Activated CD4-positive, alpha-beta T cell treated with anti-CD3 and anti-CD28 coated beads, Interleukin-2, amount 50 U/mL, for 48 hours (primary cell): ENCODE measurements at regions not wholly inside any gene's neighbourhood (a gene's known extent, or its start where the extent isn't known, plus 50 kb on each side); places are given as distances from the start of the nearest gene placed in this dataset.
"Not testable (repeated sequence)": the region's sequence is repeated elsewhere in the genome, so short reads cannot be mapped to it uniquely, and the experiment has no call there.

ENCODE experiments used
- DNase-seq, 2 experiments: peaks; one replicate each; pipeline ENCODE4 v3.0.0-alpha.2; 2020

DNA sequence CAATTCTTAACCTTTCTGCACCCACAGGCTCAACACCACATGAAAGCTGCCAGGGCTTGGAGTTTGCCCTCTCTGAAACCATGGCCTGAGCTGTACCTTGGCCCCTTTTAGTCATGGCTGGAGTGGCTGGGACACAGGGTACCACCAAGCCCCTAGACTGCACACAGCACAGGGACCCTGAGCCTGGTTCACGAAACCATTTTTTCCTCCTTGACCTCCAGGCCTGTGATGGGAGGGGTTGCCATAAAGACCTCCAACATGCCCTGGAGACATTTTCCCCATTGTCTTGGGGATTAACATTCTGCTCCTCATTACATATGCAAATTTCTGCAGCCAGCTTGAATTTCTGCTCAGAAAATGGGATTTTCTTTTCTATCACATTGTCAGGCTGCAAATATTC, 113.4 kb downstream of the XPNPEP1 start:
- DNase-seq, result not testable (repeated sequence)

DNA sequence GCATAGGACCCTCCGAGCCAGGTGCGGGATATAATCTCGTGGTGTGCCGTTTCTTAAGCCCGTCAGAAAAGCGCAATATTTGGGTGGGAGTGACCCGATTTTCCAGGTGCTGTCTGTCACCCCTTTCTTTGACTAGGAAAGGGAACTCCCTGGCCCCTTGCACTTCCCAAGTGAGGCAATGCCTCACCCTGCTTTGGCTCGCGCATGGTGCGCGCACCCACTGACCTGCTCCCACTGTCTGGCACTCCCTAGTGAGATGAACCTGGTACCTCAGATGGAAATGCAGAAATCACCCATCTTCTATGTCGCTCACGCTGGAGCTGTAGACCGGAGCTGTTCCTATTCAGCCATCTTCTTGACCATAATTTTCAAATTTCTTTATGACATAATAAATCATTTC, 122.1 kb downstream of the XPNPEP1 start:
- not testable (repeated sequence) for DNase-seq

DNA sequence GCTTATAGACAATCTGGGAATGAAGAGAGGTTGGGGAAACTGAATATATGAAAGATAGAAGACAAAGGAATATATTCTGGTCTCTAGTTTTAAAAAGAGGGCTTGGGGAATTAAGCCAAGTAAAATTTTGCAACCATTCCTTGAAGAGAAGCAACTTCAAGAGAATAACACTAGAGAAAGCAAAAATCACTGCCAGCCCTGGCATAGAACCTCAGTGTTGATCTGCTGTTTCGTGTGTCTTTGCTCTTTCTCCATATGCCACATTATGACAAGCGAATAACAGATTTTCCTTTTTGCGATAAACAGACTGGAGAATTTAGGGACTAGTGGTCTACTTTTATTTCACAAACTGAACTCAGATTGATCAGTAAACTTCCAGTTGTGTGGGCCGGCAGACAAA, 132.7 kb downstream of the XPNPEP1 start:
- DNase-seq, result no peak

DNA sequence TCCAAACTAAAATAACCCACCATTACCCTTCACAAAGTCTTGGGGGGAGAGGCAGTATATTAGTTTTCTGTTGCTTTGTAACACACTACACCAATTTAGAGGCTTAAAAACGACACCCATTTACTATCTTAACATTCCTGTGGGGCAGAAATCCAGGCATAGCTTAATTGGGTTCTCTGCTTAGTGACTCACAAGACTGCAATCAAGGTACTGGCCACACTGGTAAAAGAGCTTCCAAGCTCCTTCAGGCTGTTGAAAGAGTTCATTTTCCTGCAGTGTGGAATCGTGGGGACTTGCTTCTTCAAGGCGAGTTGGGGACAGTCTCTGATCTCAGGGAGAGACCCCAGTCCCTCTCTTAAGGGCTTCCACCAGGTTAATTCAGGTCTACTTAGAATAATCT, 139.1 kb downstream of the XPNPEP1 start:
- DNase-seq, result no peak

DNA sequence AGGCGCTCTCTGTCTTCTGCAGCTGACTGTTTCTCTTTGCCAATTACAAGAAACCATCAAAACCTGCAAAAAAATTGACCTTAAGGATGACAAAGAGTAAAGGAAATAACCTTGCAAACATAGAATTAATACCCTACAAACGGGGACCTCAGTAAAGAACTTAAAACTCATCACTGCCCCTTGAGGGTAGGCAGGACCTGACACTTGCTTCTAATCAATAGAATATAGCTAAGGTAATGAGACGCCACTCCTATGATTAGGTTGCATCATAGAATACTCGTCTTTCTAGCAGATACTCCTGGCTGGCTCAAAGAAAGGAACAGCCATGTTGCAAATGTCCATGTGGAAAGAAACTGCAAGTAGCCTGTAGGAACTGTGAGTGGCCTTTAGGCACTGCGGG, 140.0 kb downstream of the XPNPEP1 start:
- no peak for DNase-seq

DNA sequence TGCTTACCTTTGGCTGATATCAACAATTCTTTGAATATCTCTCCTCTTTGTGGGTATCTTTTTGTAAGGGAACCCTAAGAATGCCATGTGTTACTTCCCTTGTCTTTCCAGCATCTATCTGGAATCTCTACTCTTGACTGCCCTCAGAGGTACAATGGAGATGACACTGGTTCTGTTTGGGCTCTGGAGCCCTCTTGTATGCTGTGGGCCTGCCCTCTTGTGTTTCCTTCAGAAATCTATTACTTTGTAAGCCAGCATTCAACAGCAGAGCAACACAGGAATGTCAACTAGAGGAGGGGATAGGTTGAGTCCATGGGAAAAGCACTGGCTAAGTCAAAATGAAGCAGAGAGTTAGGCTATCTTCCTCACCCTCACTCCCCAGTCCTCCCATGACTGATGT, 142.3 kb downstream of the XPNPEP1 start:
- no peak for DNase-seq

DNA sequence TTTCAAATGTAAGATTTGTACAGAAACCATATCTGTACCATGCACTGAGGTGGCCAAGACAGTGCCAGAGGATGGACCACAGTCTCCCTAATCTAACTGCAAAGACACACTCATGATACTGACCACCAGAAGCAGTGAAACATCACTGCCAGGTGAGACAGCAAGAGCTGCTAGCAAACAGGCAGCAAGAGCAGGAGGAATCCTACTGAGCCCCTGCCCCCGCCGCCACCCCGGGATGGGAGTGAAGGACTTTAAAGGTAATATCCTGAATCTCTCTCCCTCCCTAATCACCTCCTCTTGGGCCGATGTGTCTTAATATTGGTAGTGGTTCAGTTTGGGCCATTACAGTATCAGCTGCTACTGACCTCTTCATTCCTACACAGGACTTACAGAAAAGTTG, 144.3 kb downstream of the XPNPEP1 start:
- DNase-seq, result no peak

DNA sequence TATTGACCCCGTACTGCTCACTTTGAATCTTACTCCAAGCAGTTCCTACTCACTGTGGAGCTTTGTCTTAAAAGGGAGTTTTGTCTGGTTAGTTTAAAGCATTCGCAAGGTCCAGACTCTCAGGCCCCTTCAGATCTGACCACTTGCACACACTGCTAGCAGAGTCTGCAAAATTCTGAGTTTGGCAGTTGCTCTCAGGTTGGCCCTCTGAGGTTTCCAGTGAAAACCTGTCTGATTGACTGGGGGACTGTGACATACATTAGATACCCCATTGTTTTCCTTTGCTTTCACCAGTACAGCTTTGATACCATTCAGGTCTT, 149.2 kb downstream of the XPNPEP1 start:
- no peak for DNase-seq

DNA sequence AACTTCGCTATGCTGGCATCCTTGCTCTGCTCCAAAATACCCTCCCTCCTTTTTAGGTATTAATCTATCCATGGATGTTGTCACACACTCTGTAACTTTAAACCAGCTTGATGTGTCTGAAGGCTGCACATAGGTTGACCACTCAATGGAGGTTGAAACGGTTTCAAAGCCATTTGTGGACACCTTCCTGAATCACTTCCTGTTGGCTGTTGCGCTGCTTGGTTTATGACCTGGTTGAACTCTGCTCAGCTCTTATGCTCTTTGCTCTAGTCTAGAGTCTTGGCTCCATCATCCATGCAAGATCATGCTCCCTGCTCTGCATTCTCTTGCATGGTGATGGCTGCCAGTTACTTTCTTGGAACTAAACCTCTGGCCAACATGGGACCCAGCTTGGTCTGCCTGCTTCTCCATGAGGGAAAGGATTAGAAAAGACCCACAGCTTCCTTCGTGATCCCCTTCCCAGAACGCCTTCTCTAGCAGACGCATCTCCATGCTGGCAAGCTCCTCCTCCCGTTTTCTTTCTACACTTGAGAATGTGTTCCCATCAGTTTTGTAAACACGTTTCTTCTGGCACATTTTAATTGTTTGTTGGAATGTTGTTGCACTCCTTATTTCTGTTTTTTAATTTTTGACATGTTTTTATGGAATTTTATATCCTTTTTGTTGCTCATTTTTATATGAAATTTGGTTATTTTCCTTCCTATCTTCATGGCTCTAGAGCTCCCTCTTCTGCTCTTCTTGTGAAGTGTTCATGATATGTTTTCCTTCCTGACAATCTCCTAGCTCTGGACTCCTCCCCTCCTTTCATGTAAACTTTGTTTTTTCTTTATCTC, 149.8 kb downstream of the XPNPEP1 start:
- DNase-seq, result no peak

DNA sequence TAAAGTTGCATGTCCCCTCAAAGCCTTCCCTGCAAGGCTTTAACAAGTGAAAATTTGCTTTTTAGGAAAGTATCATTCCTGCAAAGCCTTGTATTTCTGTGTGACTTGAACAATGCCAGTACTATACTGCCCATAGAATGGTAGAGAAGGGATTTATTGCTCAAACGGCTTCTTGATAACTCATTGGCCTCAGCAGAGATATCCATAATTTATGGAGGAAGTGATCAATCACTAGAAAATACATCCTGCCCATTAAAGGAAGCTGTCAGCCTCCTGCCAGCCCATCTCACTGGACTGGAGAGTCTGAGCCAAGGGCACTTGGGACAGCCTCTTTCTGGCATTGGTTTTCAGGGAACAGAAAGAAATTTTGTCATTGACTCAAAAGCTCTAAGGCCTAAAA, 152.6 kb downstream of the XPNPEP1 start:
- DNase-seq, result no peak

DNA sequence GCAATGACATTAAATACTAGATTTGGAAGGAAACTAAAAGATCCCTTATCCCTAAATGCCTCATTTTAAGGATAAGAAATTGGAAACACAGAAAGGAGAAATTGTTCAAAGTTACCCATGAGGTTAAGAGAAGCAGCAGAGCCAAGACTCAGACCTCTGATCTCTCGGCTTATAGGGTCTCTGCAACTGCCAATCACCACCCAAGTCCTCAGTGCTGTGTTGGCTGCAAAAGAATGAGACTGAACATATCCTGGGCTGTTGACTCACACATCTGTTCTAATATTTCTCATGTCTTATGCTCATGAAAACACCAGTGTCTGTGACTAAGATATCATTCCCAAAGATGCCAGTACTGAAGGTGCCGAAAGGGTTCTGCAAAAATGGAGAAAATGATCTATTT, 153.3 kb downstream of the XPNPEP1 start:
- DNase-seq, result no peak

DNA sequence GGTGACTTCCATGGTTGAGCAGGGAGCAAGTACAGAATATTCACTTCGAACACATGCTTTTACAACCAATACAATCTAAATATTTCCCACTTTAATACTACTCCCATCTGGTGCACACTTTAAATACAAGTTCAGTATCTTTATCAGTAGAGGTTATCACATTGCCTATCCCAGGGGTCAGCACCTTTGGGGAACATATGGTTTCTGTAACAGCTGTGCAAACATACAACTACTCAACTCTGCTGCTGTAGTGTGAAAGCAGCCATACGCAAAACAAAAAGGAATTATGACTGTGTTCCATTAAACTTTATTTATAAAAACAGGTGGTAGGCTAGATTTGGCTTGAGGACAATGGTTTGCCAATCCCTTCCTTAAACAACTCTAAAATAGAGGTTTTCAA, 157.5 kb downstream of the XPNPEP1 start:
- DNase-seq, result no peak

DNA sequence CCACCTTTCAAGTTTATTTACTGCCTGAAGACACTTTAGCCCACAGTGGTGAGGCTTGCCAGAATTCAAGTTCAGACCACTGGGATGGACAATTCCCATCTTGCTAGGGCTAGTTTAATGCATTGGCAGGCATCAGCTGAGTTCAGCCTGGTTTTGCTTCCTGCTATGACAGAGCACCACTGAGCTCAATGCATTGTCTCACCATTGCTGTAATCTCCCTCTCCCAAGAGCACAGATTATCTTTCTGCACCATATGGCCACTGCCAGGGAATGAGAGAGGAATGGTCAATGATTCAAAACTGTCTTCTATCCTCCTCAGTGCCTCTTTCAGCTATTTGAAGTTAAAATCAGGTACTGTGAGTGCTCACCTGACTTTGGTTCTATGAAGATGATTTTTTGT, 160.8 kb downstream of the XPNPEP1 start:
- DNase-seq, result no peak

DNA sequence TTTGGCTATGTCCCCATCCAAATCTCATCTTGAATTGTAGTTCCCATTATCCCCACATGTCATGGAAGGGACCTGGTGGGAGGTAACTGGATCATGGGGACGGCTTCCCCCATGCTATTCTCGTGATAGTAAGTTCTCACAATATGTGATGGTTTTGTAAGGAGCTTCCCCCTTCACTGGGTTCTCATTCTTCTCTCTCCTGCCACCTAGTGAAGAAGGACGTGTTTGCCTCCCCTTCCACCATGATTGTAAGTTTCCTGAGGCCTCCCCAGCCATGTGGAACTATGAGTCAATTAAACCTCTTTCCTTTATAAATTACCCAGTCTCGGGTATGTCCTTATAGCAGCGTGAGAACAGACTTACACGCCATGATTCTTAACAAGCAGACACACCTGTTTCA, 165.6 kb downstream of the XPNPEP1 start:
- not testable (repeated sequence) for DNase-seq

DNA sequence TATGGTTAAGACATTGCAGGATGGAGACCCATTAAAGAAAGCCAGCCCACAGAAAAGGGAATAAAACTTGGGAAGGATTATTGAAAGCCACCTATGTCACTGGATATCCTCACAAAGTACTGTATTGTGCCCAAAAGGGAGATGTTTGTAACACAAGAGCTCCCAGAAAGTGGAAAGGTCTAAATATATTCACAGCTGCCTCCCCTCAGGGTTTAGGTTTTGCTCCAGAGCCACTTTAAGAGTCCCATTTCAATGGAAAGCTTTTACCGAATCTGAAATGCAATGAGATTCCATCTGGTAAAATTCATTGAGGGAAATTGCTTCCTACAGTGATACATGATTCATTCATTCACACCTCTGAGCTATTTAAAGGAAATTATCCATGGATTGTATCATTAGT, 176.4 kb downstream of the XPNPEP1 start:
- no peak for DNase-seq

DNA sequence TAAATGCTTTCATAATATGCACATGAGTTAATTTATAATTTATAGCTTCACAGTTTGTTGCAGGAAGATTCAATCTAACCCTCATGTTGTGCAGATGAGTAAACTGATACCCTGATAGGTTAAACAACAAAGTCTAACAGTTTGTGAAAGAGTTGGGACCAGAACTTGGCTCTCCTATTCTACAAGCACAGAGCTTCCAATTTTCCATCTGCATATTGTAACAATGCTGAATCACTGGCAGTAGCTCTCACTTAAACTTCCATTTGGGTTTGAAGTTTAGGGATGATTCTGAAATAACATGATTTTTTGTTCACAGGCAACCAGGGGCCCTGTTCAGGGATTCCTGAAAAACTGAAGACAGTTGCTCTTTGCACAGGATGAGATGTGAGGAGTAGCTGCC, 179.3 kb downstream of the XPNPEP1 start:
- no peak for DNase-seq

DNA sequence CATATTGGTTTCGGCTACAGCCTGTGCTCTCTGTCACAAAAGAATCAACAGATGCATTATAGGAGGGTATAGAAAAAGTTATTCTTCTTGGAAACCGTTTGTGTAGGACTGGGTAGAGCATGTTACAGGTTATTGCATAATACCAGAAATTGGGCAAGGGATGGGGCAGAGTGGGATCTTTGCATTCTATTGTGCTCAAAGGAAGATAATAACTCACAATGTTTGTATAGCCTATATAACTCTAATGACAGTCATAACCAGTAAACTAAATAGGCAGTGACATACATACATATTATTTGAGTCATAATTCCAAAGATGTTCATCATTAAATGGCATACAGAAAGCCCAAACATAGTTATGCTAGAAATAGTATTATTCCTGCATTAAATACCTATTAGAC, 179.7 kb downstream of the XPNPEP1 start:
- no peak for DNase-seq

DNA sequence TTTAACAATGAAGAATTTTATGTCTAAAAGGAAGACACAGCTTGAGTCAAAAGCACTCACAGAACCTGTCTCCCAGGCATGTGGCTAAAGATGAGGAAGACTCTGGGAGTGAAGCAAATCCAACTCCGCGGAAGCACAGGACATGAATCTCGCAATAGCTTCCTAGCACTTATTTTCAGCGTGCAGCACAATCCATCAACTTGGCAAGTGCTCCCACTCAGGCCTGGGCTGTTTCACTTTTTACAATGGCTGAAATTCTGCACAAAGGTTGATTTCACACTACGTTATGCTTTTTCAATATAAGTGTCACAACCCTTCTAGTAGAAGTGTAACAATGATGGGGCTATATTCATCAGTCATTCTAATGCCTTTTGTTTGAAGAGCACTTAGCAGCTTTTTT, 180.2 kb downstream of the XPNPEP1 start:
- DNase-seq, result no peak

DNA sequence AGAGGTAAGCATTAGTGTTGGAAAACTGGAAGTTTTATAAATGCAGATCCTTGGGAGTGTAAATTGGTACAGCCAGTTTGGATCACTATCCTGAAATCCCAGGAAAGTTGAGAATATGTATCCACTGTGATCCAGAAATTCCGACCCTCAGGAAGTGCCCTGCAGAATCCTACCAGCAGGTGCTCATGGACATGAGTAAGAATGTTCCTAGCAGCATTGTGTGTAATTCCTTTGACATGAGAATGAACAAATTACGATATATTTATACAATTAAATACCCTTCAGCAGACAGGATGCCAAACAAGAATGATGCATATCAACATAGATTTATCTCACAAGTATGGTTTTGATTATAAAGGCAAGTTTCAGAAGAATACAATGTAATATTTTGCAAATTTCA, 181.6 kb downstream of the XPNPEP1 start:
- no peak for DNase-seq

DNA sequence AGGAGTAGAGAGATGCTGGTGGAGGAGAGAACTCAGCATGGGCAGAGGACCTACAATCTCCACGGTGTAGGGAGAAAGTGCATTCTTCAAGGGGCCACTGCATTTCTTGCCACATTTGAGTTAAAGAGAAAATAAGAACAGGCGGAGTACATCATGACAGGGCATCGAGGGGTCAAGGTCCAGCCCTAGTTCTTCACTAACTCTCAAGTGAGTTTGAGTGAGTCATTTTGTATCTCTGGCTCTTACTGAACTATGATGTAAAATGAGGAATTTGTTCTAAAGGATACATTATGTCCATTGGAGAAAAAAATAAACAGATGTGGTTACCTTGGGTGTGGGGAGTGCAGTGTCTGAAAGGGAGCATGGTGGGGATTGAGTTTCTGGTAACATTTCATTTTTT, 182.9 kb downstream of the XPNPEP1 start:
- no peak for DNase-seq

DNA sequence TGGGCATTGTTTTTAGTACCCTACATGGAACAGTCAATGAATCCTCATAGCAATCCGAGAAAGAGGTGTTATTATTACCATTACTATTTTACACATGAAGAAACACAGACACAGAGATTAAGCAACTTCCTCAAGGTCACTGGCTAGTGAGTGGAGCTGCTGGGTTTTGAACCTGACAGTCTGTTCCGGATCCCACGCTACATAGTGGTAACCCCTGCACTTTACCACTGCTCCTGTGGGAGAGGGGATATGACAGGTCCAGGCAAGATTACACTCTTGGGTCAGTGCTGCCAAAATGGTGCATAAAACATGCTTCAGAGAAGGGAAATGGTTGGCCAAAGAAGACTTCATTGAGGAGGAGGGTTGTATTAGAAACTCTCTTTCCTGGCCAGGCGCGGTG, 185.7 kb downstream of the XPNPEP1 start:
- DNase-seq, result no peak

DNA sequence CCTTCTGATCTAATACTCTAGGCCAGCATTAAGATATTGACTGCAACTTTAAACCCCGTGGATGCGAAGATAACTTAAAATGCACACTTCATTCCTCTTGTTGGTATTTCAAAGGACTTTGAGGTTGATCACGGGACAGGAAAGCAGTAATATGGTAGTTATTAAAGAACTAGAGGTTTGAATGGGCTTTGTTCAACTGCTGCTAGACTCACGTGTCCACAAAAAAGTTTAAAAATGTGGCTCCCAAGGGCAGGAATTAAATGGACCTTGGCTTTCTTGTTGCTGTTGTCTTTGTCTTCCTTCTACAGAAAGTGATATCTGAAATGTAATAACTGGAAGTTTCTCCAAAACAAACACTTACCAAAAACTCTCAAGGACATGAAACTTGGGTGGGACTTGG, 186.3 kb downstream of the XPNPEP1 start:
- no peak for DNase-seq

DNA sequence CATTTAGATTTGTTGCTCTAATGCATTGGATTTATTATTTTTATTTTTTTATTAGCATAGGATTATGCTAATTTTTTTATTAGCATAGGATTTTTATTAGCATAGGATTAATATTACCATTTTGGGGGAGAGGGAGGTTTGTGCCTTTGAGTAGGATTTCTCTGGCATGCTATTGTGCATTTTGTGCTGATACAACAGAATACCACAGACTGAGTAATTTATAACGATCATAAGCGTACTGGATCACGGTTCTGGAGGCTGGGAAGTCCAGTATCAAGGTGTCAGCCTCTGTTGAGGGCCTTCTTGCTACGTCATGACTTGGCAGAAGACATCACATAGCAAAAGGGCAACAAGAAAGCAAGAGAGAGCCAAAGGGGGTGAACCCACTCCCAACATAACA, 187.5 kb downstream of the XPNPEP1 start:
- no peak for DNase-seq

DNA sequence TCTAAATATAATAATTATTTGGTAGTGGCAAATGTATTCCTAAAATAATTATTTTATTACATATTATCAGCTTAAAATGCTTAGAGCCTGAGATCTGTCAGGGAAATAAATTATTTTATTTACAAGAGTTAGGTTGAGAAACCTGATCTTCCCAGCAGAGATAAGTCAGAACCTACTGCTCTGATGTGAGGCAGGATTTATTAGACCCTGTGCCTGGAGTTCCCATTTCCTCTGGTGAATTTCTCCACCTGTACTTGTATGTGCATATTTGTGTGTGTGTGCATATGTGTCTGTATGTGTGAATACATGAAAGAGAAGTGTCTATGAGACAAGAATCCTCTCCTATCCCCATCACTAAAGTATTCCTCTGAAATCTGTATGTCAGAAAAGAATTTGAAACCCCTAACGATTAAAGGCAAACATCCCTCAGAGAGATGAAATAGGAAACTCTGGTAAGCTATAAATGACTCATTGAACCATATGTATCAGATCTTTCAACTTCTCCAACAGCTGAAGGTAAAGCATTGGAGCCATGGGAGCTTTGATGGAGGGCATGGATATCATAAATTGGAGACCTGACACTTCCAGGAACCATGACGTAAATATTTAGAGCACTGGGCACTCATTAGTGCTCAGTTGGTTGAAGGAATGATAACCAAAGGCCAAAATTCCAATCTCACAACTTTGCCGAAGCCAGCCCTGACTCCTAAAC, 190.9 kb downstream of the XPNPEP1 start:
- no peak for DNase-seq

DNA sequence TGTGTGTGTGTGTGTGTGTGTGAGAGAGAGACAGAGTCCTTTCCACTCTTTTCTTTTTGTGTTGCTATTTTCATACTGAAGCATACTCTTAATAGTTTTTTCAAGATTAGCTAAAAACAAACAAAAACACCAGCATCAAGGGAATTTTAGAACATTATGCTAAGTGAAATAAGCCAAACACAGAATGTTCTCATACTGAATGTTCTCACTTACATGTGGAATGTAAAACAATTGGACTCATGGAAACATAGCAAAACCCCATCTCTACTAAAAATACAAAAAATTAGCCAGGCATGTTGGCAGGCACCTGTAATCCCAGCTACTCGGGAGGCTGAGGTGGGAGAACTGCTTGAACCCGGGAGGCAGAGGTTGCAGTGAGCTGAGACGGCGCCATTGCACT, 193.4 kb downstream of the XPNPEP1 start:
- DNase-seq, result not testable (repeated sequence)
